Breast epithelium (tissue), 4 donors: ENCODE measurements at regions not wholly inside any gene's neighbourhood (a gene's known extent, or its start where the extent isn't known, plus 50 kb on each side); places are given as distances from the start of the nearest gene placed in this dataset.
"Not testable (repeated sequence)": the region's sequence is repeated elsewhere in the genome, so short reads cannot be mapped to it uniquely, and the experiment has no call there.

ENCODE experiments used
- DNase-seq, 2 donors: peaks; one replicate each; pipeline ENCODE4 v3.0.0-alpha.2; 2019; ENCODE audit warnings: low spot score in 2 of 2
- H3K27ac ChIP-seq, 2 donors: fragments of 200-600 bp; sonication (generic) in 1 of 2; one replicate each; pipeline ENCODE4 v1.5.1; 2016 to 2019; ENCODE audit warnings: mild to moderate bottlenecking in 1 of 2
- H3K27me3 ChIP-seq, 2 donors: fragments of 200-600 bp; sonication (generic) in 1 of 2; one replicate each; pipeline versions ENCODE4 v1.5.1 to v1.6.0; 2017 to 2019; ENCODE audit warnings: control low read depth in 1 of 2, mild to moderate bottlenecking in 1 of 2
- H3K36me3 ChIP-seq: fragments of 200-600 bp; one replicate; pipeline ENCODE4 v1.5.1; 2019
- H3K4me1 ChIP-seq, 2 donors: fragments of 200-600 bp; sonication (generic); one replicate each; pipeline ENCODE4 v1.5.1; 2016 to 2019; ENCODE audit warnings: control low read depth in 1 of 2
- H3K4me3 ChIP-seq, 3 donors: fragments of 200-600 bp; sonication (generic); 1 replicate in 2 of 3; 2 replicates in 1 of 3; pipeline ENCODE4 v1.5.1; 2016 to 2019; ENCODE audit warnings: mild to moderate bottlenecking in 3 of 3, moderate library complexity in 2 of 3
- H3K9me3 ChIP-seq, 2 donors: fragments of 200-600 bp; sonication (generic) in 1 of 2; one replicate each; pipeline ENCODE4 v1.5.1; 2016 to 2019; ENCODE audit warnings: control low read depth in 1 of 2
- POLR2A ChIP-seq: fragments of 450-650 bp; IDR thresholded peaks from one replicate; pipeline ENCODE4 v1.6.1; 2016; ENCODE audit warnings: antibody characterized with exemption, mild to moderate bottlenecking, moderate library complexity
- POLR2AphosphoS5 ChIP-seq, 3 donors: sonication (generic); formaldehyde crosslinking; IDR thresholded peaks; one replicate each; pipeline ENCODE4 v1.6.1; 2017; ENCODE audit warnings: antibody characterized with exemption in 3 of 3
- intact Hi-C: fragments of 100-400 bp; cut with DNase I; formaldehyde crosslinking; loops from one replicate; pipeline ENCODE4 v1.15.1; 2023; ENCODE audit warnings: low total_unique reads
- TF ChIP-seq, protein P1 (sequence below), 3 donors: fragments of 450-650 bp; IDR thresholded peaks; one replicate each; pipeline ENCODE4 v1.5.1; 2016 to 2017; ENCODE audit warnings: antibody characterized with exemption in 3 of 3, mild to moderate bottlenecking in 3 of 3, moderate library complexity in 3 of 3

DNA sequence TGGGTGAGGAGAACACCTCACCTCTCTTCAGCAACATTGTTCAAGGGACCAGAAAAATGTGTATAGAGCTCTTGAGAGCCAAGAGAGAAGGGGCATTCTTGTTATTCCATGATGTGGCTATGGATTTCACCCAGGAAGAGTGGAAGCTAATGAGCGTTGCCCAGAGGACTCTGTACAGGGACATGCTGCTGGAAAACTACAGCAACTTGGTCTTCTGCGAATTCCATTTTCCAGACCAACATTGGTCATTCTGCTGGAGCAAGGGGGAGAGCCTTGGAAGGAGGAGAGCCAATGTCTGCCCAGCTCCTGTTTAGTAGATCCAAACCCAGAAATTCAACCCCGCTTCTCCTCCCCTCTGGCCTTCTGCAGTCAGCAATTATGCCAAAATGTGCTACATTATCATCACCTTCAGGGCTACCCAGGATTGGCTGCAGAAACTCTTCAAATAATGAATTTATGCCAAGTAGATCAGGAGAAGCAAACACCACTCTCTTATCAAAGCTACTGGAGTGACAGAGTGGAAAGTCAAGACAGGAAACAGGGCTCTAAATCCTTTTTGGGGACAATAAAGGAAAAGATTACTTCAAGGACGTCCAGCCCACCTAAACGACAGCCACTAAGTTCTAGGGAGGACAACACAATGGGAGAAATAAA lies 707.5 kb upstream of the LUZP2 start:
- intact Hi-C loops = no loop called here
- H3K9me3 ChIP-seq = no peaks in the 10 kb centered on the region
- no peak for DNase-seq
- no peak overlapping the region for H3K27ac ChIP-seq
- no peaks in the 10 kb centered on the region for H3K36me3 ChIP-seq
- TF ChIP-seq, protein P1, sequence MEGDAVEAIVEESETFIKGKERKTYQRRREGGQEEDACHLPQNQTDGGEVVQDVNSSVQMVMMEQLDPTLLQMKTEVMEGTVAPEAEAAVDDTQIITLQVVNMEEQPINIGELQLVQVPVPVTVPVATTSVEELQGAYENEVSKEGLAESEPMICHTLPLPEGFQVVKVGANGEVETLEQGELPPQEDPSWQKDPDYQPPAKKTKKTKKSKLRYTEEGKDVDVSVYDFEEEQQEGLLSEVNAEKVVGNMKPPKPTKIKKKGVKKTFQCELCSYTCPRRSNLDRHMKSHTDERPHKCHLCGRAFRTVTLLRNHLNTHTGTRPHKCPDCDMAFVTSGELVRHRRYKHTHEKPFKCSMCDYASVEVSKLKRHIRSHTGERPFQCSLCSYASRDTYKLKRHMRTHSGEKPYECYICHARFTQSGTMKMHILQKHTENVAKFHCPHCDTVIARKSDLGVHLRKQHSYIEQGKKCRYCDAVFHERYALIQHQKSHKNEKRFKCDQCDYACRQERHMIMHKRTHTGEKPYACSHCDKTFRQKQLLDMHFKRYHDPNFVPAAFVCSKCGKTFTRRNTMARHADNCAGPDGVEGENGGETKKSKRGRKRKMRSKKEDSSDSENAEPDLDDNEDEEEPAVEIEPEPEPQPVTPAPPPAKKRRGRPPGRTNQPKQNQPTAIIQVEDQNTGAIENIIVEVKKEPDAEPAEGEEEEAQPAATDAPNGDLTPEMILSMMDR (IDR thresholded peaks at IDR 0.05) = no peak
- no peak for TF ChIP-seq POLR2A
- TF ChIP-seq POLR2AphosphoS5 (IDR thresholded peaks at IDR 0.05) = no peak
- H3K4me3 ChIP-seq = no peak overlapping the region
- H3K27me3 ChIP-seq = no peaks in the 10 kb centered on the region
- H3K4me1 ChIP-seq = no peaks in the 10 kb centered on the region

- intact Hi-C loops = no loop called here
These were observed 706.9 kb upstream of the LUZP2 start for GRCh38 chr11:23789938-23790371.

DNA sequence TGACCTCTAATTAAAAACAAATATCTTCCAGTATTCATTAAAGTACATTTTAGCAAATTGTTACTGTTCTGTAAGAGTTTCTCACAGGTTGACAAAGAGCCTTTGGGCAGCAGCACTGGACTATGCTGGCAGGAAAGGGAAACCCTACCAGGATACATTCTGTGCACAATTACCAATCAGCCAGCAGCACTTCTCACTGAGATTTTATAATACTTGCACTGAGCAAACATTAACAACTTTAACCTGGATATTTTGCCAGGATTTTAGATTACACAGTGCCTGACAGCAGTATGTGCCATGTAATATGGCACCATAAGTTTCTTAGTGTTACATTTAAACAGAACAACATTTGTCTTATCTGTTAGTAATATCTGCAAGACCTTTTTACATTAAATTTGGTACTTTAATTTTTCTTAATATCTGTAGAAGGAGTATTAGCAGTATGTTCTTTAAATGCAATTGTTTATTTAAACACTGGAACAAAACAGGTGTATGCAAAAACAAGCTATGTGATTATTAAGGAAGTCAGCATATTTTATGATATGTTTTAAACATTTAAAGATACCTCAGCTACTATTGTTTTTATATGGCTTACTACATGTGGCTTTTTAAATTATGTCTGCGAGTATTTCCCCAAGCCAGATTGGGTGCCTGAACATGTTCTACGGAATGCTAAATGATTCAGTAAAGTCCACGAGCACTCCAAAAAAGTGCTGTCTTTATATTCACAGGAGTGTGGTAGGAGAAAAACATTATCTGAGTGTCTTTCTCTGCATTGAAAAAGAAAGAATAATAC lies 699.0 kb upstream of the LUZP2 start:
- H3K9me3 ChIP-seq = no peaks in the 10 kb centered on the region
- H3K4me3 ChIP-seq = no peak overlapping the region
- intact Hi-C loops = no loop called here
- H3K4me1 ChIP-seq = no peaks in the 10 kb centered on the region
- H3K27ac ChIP-seq = no peak overlapping the region
- no peaks in the 10 kb centered on the region for H3K27me3 ChIP-seq
- TF ChIP-seq POLR2A (no peak), POLR2AphosphoS5 (IDR thresholded peaks at IDR 0.05) (no peak)
- TF ChIP-seq, protein P1 (IDR thresholded peaks at IDR 0.05) = no peak
- no peak for DNase-seq
- H3K36me3 ChIP-seq = no peaks in the 10 kb centered on the region

More at GRCh38 chr11:23789938-23790371, 706.9 kb upstream of the LUZP2 start:
- no peak overlapping the region for H3K27ac ChIP-seq
- no peaks in the 10 kb centered on the region for H3K27me3 ChIP-seq
- no peaks in the 10 kb centered on the region for H3K9me3 ChIP-seq
- H3K36me3 ChIP-seq = no peaks in the 10 kb centered on the region
- no peak overlapping the region for H3K4me3 ChIP-seq
- TF ChIP-seq, protein P1 (IDR thresholded peaks at IDR 0.05) = no peak
- TF ChIP-seq POLR2A (no peak), POLR2AphosphoS5 (IDR thresholded peaks at IDR 0.05) (no peak)
- H3K4me1 ChIP-seq = no peaks in the 10 kb centered on the region
- no peak for DNase-seq

DNA sequence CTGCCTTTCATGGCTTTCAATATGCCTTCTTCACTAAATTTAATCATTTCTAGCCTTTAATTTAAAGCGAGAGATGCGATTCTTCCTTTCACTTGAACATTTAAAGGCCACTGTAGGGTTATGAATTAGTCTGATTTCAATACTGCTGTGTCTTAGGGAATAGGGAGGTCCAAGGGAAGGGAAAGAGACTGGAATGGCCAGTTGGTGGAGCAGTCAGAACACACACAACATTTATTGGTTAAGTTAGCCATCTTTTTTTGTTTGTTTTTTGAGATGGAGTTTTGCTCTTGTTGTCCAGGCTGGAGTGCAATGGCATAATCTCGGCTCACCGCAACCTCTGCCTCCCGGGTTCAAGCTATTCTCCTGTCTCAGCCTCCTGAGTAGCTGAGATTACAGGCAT lies 662.5 kb upstream of the LUZP2 start:
- intact Hi-C loops = not testable (repeated sequence)

GRCh38 chr11:23836981-23837380 lies 659.9 kb upstream of the LUZP2 start:
- TF ChIP-seq, protein P1 (IDR thresholded peaks at IDR 0.05) = no peak
- TF ChIP-seq POLR2AphosphoS5 (IDR thresholded peaks at IDR 0.05) = no peak
- no peak for TF ChIP-seq POLR2A
- H3K4me3 ChIP-seq = no peak overlapping the region
- no peak overlapping the region for H3K27ac ChIP-seq
- DNase-seq = no peak
- intact Hi-C loops = no loop called here
- no peaks in the 10 kb centered on the region for H3K36me3 ChIP-seq
- no peaks in the 10 kb centered on the region for H3K4me1 ChIP-seq
- no peaks in the 10 kb centered on the region for H3K27me3 ChIP-seq
- no peaks in the 10 kb centered on the region for H3K9me3 ChIP-seq

More for the DNA sequence above, 662.5 kb upstream of the LUZP2 start:
- H3K9me3 ChIP-seq, DNase-seq, H3K27ac ChIP-seq, H3K4me1 ChIP-seq, H3K36me3 ChIP-seq, H3K4me3 ChIP-seq, H3K27me3 ChIP-seq: not testable (repeated sequence)
